ENCODE measurements at regions not wholly inside any gene's neighbourhood (a gene's known extent, or its start where the extent isn't known, plus 50 kb on each side); places are given as distances from the start of the nearest gene placed in this dataset.

- TF ChIP-seq CEBPB (IDR thresholded peaks at IDR 0.05) (no peak), YY1 (IDR thresholded peaks at IDR 0.05; ENCODE audit: low read depth) (no peak), ZBTB7A (IDR thresholded peaks at IDR 0.05; ENCODE audit: low read depth) (no peak), CREB1 (IDR thresholded peaks at IDR 0.05; ENCODE audit: low read depth) (no peak), FOXM1 (IDR thresholded peaks at IDR 0.05; ENCODE audit: borderline replicate concordance, low read depth) (no peak), TCF12 (IDR thresholded peaks at IDR 0.05; ENCODE audit: low read depth) (no peak), REST (IDR thresholded peaks at IDR 0.05; ENCODE audit: low read depth) (no peak), TAF1 (IDR thresholded peaks at IDR 0.05; ENCODE audit: low read depth) (no peak), EP300 (IDR thresholded peaks at IDR 0.05; ENCODE audit: borderline replicate concordance) (no peak), NFIC (IDR thresholded peaks at IDR 0.05) (no peak), EGR1 (IDR thresholded peaks at IDR 0.05) (no peak), RAD21 (IDR thresholded peaks at IDR 0.05; ENCODE audit: low read depth) (no peak), TEAD4 (IDR thresholded peaks at IDR 0.05) (peak; percentile 57; the same call in 1 of the 2 replicates)
- TF ChIP-seq, protein P1, sequence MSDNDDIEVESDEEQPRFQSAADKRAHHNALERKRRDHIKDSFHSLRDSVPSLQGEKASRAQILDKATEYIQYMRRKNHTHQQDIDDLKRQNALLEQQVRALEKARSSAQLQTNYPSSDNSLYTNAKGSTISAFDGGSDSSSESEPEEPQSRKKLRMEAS (IDR thresholded peaks at IDR 0.05): no peak
These were observed 254.0 kb upstream of the RBMS1 start for GRCh38 chr2:160747501-160748170.

Measured in Ishikawa (cell line).